ENCODE measurements at regions not wholly inside any gene's neighbourhood (a gene's known extent, or its start where the extent isn't known, plus 50 kb on each side); places are given as distances from the start of the nearest gene placed in this dataset.

DNA sequence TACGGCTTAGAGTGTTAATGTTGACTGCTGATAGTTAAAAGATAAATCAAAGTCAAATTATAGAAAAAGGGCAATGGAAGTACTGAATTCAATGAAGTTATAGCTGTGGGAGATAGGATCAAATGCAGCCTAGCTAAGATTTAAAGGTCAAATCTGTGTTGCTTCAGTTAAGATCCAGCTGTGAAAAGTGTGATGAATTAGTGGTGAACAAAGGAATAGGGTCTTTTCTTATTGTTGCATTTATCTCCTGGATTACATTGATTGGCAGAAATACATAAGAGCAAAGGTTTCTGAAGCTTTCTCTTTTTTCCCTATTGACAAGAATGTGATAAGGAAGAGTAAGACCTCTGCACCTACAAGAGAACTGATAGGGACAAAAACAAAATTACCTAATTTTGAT is 1234.6 kb upstream of the ADGRL2 start:
- H3K4me3 ChIP-seq (replicated peaks; ENCODE audit: insufficient read depth, low read length), result no peak overlapping the region
- H3K27me3 ChIP-seq (ENCODE audit: insufficient read depth, poor library complexity, severe bottlenecking), result no peaks in the 10 kb centered on the region
- DNase-seq (ENCODE audit: low read depth in 1 of 2, low spot score in 1 of 2), result no peak
- TF ChIP-seq, protein P1, sequence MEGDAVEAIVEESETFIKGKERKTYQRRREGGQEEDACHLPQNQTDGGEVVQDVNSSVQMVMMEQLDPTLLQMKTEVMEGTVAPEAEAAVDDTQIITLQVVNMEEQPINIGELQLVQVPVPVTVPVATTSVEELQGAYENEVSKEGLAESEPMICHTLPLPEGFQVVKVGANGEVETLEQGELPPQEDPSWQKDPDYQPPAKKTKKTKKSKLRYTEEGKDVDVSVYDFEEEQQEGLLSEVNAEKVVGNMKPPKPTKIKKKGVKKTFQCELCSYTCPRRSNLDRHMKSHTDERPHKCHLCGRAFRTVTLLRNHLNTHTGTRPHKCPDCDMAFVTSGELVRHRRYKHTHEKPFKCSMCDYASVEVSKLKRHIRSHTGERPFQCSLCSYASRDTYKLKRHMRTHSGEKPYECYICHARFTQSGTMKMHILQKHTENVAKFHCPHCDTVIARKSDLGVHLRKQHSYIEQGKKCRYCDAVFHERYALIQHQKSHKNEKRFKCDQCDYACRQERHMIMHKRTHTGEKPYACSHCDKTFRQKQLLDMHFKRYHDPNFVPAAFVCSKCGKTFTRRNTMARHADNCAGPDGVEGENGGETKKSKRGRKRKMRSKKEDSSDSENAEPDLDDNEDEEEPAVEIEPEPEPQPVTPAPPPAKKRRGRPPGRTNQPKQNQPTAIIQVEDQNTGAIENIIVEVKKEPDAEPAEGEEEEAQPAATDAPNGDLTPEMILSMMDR (IDR thresholded peaks at IDR 0.05; ENCODE audit: insufficient read depth, low read length), result no peak
- TF ChIP-seq SPI1 (IDR thresholded peaks at IDR 0.05; ENCODE audit: borderline replicate concordance, low read depth), result no peak
- TF ChIP-seq GABPA (IDR thresholded peaks at IDR 0.05; ENCODE audit: low read depth), result no peak
- TF ChIP-seq, protein P2, sequence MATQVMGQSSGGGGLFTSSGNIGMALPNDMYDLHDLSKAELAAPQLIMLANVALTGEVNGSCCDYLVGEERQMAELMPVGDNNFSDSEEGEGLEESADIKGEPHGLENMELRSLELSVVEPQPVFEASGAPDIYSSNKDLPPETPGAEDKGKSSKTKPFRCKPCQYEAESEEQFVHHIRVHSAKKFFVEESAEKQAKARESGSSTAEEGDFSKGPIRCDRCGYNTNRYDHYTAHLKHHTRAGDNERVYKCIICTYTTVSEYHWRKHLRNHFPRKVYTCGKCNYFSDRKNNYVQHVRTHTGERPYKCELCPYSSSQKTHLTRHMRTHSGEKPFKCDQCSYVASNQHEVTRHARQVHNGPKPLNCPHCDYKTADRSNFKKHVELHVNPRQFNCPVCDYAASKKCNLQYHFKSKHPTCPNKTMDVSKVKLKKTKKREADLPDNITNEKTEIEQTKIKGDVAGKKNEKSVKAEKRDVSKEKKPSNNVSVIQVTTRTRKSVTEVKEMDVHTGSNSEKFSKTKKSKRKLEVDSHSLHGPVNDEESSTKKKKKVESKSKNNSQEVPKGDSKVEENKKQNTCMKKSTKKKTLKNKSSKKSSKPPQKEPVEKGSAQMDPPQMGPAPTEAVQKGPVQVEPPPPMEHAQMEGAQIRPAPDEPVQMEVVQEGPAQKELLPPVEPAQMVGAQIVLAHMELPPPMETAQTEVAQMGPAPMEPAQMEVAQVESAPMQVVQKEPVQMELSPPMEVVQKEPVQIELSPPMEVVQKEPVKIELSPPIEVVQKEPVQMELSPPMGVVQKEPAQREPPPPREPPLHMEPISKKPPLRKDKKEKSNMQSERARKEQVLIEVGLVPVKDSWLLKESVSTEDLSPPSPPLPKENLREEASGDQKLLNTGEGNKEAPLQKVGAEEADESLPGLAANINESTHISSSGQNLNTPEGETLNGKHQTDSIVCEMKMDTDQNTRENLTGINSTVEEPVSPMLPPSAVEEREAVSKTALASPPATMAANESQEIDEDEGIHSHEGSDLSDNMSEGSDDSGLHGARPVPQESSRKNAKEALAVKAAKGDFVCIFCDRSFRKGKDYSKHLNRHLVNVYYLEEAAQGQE (IDR thresholded peaks at IDR 0.05; ENCODE audit: insufficient replicate concordance, low read depth), result no peak
- TF ChIP-seq POLR2AphosphoS5 (IDR thresholded peaks at IDR 0.05; ENCODE audit: low read depth), result no peak
- no peak overlapping the region for H3K27ac ChIP-seq (replicated peaks)

DNA sequence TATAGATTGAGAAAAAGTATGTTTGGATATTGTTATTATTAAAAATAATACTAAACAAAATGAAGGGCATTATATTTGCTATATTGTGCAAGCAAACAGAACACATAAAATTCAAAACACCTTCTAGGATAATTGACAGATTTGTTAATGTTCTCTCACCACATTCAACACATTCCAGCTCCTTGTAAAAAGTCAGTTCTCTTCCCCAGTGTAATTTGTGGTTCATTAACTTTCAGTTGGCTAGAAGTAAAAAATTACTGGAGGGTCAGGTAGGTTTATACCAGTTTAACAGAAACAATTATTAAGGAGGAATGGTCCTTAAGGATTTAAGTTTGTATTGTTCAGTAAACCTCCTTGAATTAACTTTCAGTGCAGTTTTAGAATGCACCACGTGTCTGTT is 1235.3 kb upstream of the ADGRL2 start:
- H3K27ac ChIP-seq (replicated peaks), result no peak overlapping the region
- H3K4me3 ChIP-seq (replicated peaks; ENCODE audit: insufficient read depth, low read length), result no peak overlapping the region
- DNase-seq (ENCODE audit: low read depth in 1 of 2, low spot score in 1 of 2), result no peak
- TF ChIP-seq, protein P2 (IDR thresholded peaks at IDR 0.05; ENCODE audit: insufficient replicate concordance, low read depth), result no peak
- TF ChIP-seq POLR2AphosphoS5 (IDR thresholded peaks at IDR 0.05; ENCODE audit: low read depth) (no peak), GABPA (IDR thresholded peaks at IDR 0.05; ENCODE audit: low read depth) (no peak), SPI1 (IDR thresholded peaks at IDR 0.05; ENCODE audit: borderline replicate concordance, low read depth) (no peak)
- TF ChIP-seq, protein P1 (IDR thresholded peaks at IDR 0.05; ENCODE audit: insufficient read depth, low read length), result no peak
- H3K27me3 ChIP-seq (ENCODE audit: insufficient read depth, poor library complexity, severe bottlenecking), result no peaks in the 10 kb centered on the region

DNA sequence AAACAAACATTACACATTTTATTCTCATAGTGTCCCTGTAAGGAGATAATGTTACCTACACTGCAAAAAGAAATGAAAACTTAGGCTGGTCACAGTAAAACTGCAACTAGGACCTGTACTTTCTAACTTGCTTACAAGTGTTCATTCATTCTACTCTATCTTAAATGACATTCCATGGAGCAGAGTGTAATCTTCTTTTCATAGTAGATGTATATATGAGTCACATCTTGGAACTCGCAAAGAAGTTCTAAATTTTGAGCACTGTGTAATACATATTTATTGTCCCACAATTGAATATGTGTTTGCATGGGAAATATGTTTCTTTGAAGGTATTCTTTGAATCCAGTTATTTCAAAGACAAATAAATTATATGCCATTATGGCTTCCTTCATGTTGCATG is 1258.5 kb upstream of the ADGRL2 start:
- DNase-seq (ENCODE audit: low read depth in 1 of 2, low spot score in 1 of 2), result no peak
- H3K27ac ChIP-seq (replicated peaks), result no peak overlapping the region
- no peaks in the 10 kb centered on the region for H3K27me3 ChIP-seq (ENCODE audit: insufficient read depth, poor library complexity, severe bottlenecking)
- TF ChIP-seq, protein P2 (IDR thresholded peaks at IDR 0.05; ENCODE audit: insufficient replicate concordance, low read depth), result no peak
- TF ChIP-seq, protein P1 (IDR thresholded peaks at IDR 0.05; ENCODE audit: insufficient read depth, low read length), result no peak
- TF ChIP-seq GABPA (IDR thresholded peaks at IDR 0.05; ENCODE audit: low read depth) (no peak), POLR2AphosphoS5 (IDR thresholded peaks at IDR 0.05; ENCODE audit: low read depth) (no peak), SPI1 (IDR thresholded peaks at IDR 0.05; ENCODE audit: borderline replicate concordance, low read depth) (no peak)
- no peak overlapping the region for H3K4me3 ChIP-seq (replicated peaks; ENCODE audit: insufficient read depth, low read length)
